HG02798 (cell line): ENCODE measurements at regions not wholly inside any gene's neighbourhood (a gene's known extent, or its start where the extent isn't known, plus 50 kb on each side); places are given as distances from the start of the nearest gene placed in this dataset.
"Not testable (repeated sequence)": the region's sequence is repeated elsewhere in the genome, so short reads cannot be mapped to it uniquely, and the experiment has no call there.

Source experiments
- ATAC-seq: cut with Tn5 transposase; IDR thresholded peaks from one replicate; pipeline ENCODE4 v1.9.1; 2021; ENCODE audit warnings: mild to moderate bottlenecking; ENCODE audit not compliant: unreplicated experiment, poor library complexity

- no peak for ATAC-seq
Observed at GRCh38 chr5:72654231-72654630, 147.0 kb upstream of the ZNF366 start.

- ATAC-seq = no peak
Observed at GRCh38 chr5:72653586-72653985, 146.4 kb upstream of the ZNF366 start.

- ATAC-seq = no peak
Observed at GRCh38 chr5:72651779-72652178, 144.6 kb upstream of the ZNF366 start.

GRCh38 chr5:72651109-72651508 is 143.9 kb upstream of the ZNF366 start:
- no peak for ATAC-seq

GRCh38 chr5:72649449-72649848 is 142.2 kb upstream of the ZNF366 start:
- no peak for ATAC-seq

- no peak for ATAC-seq
Observed at GRCh38 chr5:72648480-72648879, 141.3 kb upstream of the ZNF366 start.

GRCh38 chr5:72647806-72648205 is 140.6 kb upstream of the ZNF366 start:
- no peak for ATAC-seq

- no peak for ATAC-seq
Observed at GRCh38 chr5:72646246-72646866, 139.1 kb upstream of the ZNF366 start.

- ATAC-seq = no peak
Observed at GRCh38 chr5:72645064-72645846, 138.0 kb upstream of the ZNF366 start.

GRCh38 chr5:72644296-72644695 is 137.1 kb upstream of the ZNF366 start:
- ATAC-seq = no peak

GRCh38 chr5:72641164-72641563 is 134.0 kb upstream of the ZNF366 start:
- no peak for ATAC-seq

GRCh38 chr5:72637058-72637457 is 129.8 kb upstream of the ZNF366 start:
- ATAC-seq = no peak

GRCh38 chr5:72636565-72636964 is 129.4 kb upstream of the ZNF366 start:
- not testable (repeated sequence) for ATAC-seq

- no peak for ATAC-seq
Observed at GRCh38 chr5:72634444-72634843, 127.2 kb upstream of the ZNF366 start.

- no peak for ATAC-seq
Observed at GRCh38 chr5:72633649-72634048, 126.4 kb upstream of the ZNF366 start.

GRCh38 chr5:72633041-72633445 is 125.8 kb upstream of the ZNF366 start:
- no peak for ATAC-seq

GRCh38 chr5:72630721-72631120 is 123.5 kb upstream of the ZNF366 start:
- no peak for ATAC-seq

GRCh38 chr5:72630081-72630480 is 122.9 kb upstream of the ZNF366 start:
- no peak for ATAC-seq

- ATAC-seq = no peak
Observed at GRCh38 chr5:72628771-72629371, 121.7 kb upstream of the ZNF366 start.

- ATAC-seq = no peak
Observed at GRCh38 chr5:72625332-72625731, 118.1 kb upstream of the ZNF366 start.

GRCh38 chr5:72624641-72625236 is 117.5 kb upstream of the ZNF366 start:
- no peak for ATAC-seq
